ENCODE measurements at regions not wholly inside any gene's neighbourhood (a gene's known extent, or its start where the extent isn't known, plus 50 kb on each side); places are given as distances from the start of the nearest gene placed in this dataset.

GRCh38 chr6:47096211-47096895, 54.2 kb upstream of the ADGRF1 start:
- Histone ChIP-seq H3K36me3 (no peaks in the 10 kb centered on the region), H3K27ac (no peak overlapping the region), H3K9me3 (no peaks in the 10 kb centered on the region), H3K4me1 (peaks cover 0 to 19% of the 10 kb centered on the region in 2 donors), H3K4me3 (no peak overlapping the region), H3K27me3 (no peaks in the 10 kb centered on the region)
- TF ChIP-seq CTCF (IDR thresholded peaks at IDR 0.05) = no peak
- no peak for DNase-seq (ENCODE audit: low spot score)

DNA sequence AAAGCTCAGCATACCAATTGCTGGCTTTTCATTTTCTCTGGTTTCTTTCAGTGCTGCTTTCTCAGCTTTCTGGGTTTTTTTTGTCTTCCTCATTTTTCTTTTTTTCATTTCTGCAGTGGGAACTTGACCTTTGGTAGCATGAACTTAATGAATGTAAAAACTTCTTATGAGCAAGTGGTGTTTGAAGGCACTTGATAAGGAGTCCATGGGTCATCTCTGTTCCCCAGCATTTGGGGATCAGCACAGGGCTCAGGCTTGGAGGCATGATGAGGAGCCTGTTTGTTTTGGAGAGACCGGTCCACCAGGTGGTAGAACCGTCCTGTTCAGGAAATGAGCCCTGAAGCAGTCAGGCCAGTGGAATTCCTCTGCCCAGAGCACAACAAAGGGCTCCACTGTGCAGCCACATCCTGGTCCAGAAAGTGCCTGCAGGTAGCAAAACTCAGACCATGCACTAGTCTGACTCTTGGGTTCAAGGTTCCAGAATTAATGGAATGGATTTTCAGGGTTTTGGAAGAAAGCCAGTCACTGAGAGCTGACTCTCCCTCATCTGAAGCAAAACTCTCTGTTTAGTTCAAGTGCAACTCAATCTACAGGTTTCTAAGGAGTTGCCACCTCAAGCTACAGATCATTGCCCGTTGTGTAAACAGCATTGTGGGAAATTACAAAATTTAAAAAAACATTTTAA, 52.3 kb upstream of the ADGRF1 start:
- no peak for DNase-seq (ENCODE audit: low spot score)
- no peak overlapping the region for H3K4me3 ChIP-seq
- no peaks in the 10 kb centered on the region for H3K9me3 ChIP-seq
- no peaks in the 10 kb centered on the region for H3K36me3 ChIP-seq
- no peaks in the 10 kb centered on the region for H3K27me3 ChIP-seq
- H3K4me1 ChIP-seq = peaks cover 0 to 19% of the 10 kb centered on the region in 2 donors
- TF ChIP-seq CTCF (IDR thresholded peaks at IDR 0.05) = no peak
- H3K27ac ChIP-seq = no peak overlapping the region

GRCh38 chr6:47093169-47093568, 51.0 kb upstream of the ADGRF1 start:
- H3K27ac ChIP-seq = no peak overlapping the region
- H3K9me3 ChIP-seq = no peaks in the 10 kb centered on the region
- no peaks in the 10 kb centered on the region for H3K27me3 ChIP-seq
- no peak for TF ChIP-seq CTCF (IDR thresholded peaks at IDR 0.05)
- no peak overlapping the region for H3K4me3 ChIP-seq
- H3K4me1 ChIP-seq = peaks cover 0 to 8% of the 10 kb centered on the region in 2 donors
- DNase-seq (ENCODE audit: low spot score) = no peak
- H3K36me3 ChIP-seq = no peaks in the 10 kb centered on the region

DNA sequence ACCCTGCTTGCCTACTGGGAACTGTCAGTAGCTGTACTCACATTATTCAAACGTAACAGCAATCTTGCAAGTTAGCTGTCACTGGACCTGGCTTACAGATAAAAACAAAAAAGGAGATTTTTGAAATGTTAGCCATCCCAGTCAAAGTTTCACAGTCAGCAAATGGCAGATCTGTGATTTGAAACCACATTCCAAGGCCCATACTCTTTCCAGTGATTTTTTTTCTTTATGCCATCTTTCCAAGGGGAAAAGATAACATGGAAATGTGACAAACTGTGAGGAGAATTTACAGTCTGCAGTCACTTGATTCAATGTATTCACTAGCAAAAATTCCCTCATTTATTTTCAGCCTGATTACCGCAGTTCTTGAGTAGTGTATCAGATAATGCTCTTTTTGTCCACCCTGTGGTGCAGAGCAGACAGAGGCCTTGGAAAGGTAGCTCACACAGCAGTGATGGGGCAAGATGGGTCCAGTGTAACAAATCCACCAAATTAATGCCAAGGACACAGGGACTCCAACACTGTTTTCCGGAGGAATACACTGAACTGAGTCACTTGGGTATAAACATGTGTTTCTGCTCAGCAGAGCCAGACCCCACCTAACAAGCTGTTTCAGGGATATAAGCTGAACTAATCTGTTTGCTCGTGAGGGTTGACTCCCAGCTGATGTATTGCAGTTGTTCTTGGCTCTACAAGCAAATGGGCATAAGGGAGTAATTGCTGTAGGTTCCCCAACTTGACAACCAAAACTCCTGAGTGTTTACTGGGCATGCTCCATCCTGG, 49.9 kb upstream of the ADGRF1 start:
- Histone ChIP-seq H3K4me3 (no peak overlapping the region), H3K27me3 (no peaks in the 10 kb centered on the region), H3K4me1 (no peaks in the 10 kb centered on the region), H3K9me3 (no peaks in the 10 kb centered on the region), H3K27ac (no peak overlapping the region), H3K36me3 (no peaks in the 10 kb centered on the region)
- no peak for DNase-seq (ENCODE audit: low spot score)
- TF ChIP-seq CTCF (IDR thresholded peaks at IDR 0.05) = no peak
